HepG2 (cell line): ENCODE measurements at regions not wholly inside any gene's neighbourhood (a gene's known extent, or its start where the extent isn't known, plus 50 kb on each side); places are given as distances from the start of the nearest gene placed in this dataset.

Source experiments
- ATAC-seq: fragments of 200-7000 bp; cut with Tn5 transposase; 3 replicates; pipeline ENCODE4 v1.9.1; 2020; ENCODE audit warnings: mild to moderate bottlenecking, moderate library complexity
- BruUV-seq: library from RNA; stranded (reverse); fragments of 400-500 nt; replicated peaks from 2 replicates; lab custom pipeline; 2021; lab: Mats Ljungman, UMichigan
- CTCF ChIA-PET: fragments of 300-600 bp; formaldehyde crosslinking; extraction: SDS; loops from one replicate; lab custom pipeline; 2021; ENCODE audit warnings: low total read pairs, inconsistent platforms, low intra/inter-chr PET ratio; lab: Yijun Ruan, JAX
- POLR2A ChIA-PET: fragments of 350-600 bp; sonication (Branson Sonifier 250); formaldehyde crosslinking; loops from one replicate; lab custom pipeline; 2020; ENCODE audit warnings: antibody characterized with exemption, inconsistent platforms; lab: Yijun Ruan, JAX
- DNase-seq: peaks from one replicate; pipeline ENCODE4 v3.0.0-alpha.2; 2015; ENCODE audit warnings: low spot score
- FAIRE-seq: peaks from 3 replicates; lab custom pipeline; 2011; peaks lifted over from hg19 to GRCh38; lab: Jason Lieb, UNC
- H2AFZ ChIP-seq: one replicate; pipeline ENCODE4 v1.6.1; 2011; ENCODE audit warnings: low read length, inconsistent platforms
- H3K27ac ChIP-seq: fragments of 300-600 bp; 3 replicates; pipeline ENCODE4 v1.8.0; 2011; ENCODE audit warnings: mixed run types, mild to moderate bottlenecking, mixed read lengths, low read length, inconsistent platforms; ENCODE audit not compliant: insufficient read depth; ENCODE audit errors: extremely low read length
- H3K27me3 ChIP-seq, 2 experiments: fragments of 200-600 bp in 1 of 2; 2 replicates in 1 of 2; 3 replicates in 1 of 2; pipeline versions ENCODE4 v1.6.0 to v1.8.0; 2011; ENCODE audit warnings: low read length in 2 of 2, mild to moderate bottlenecking in 2 of 2, moderate library complexity in 2 of 2, inconsistent platforms in 1 of 2; ENCODE audit not compliant: insufficient read depth in 2 of 2, control insufficient read depth in 1 of 2
- H3K36me3 ChIP-seq, 2 experiments: fragments of 200-600 bp in 1 of 2; replicated peaks in 1 of 2; 2 replicates in 1 of 2; 3 replicates in 1 of 2; pipeline versions ENCODE4 v1.5.1 to v1.8.0; 2011; ENCODE audit warnings: low read length in 2 of 2, inconsistent platforms in 1 of 2; ENCODE audit not compliant: insufficient read depth in 2 of 2, control insufficient read depth in 1 of 2
- H3K4me1 ChIP-seq: 2 replicates; pipeline ENCODE4 v1.5.1; 2012; ENCODE audit warnings: low read length, inconsistent platforms; ENCODE audit not compliant: insufficient read depth
- H3K4me2 ChIP-seq: 2 replicates; pipeline ENCODE4 v1.6.0; 2011; ENCODE audit warnings: low read depth, low read length, inconsistent platforms
- H3K4me3 ChIP-seq, 3 experiments: fragments of 200-600 bp in 1 of 3; sonication (generic), shearing (Covaris generic) in 1 of 3; replicated peaks in 1 of 3; 2 replicates each; pipeline ENCODE4 v1.5.1; 2011 to 2016; ENCODE audit warnings: low read length in 3 of 3, inconsistent platforms in 2 of 3, low read depth in 2 of 3, mild to moderate bottlenecking in 2 of 3, control low read depth in 1 of 3, mixed read lengths in 1 of 3; ENCODE audit not compliant: insufficient read depth in 1 of 3
- H3K79me2 ChIP-seq: one replicate; pipeline ENCODE4 v1.6.1; 2011; ENCODE audit warnings: low read length, inconsistent platforms; ENCODE audit not compliant: insufficient read depth
- H3K9ac ChIP-seq: 2 replicates; pipeline ENCODE4 v1.6.0; 2011; ENCODE audit warnings: mild to moderate bottlenecking, low read depth, low read length, inconsistent platforms; ENCODE audit not compliant: insufficient read depth
- H3K9me3 ChIP-seq: 2 replicates; pipeline ENCODE4 v1.5.1; 2012; ENCODE audit warnings: mild to moderate bottlenecking, low read length
- H4K20me1 ChIP-seq: 2 replicates; pipeline ENCODE4 v1.6.0; 2011; ENCODE audit warnings: inconsistent platforms, mild to moderate bottlenecking, low read length, moderate library complexity; ENCODE audit not compliant: insufficient read depth
- ATF6 ChIP-seq: sonication (generic); formaldehyde crosslinking; conservative IDR thresholded peaks from 2 replicates; pipeline ENCODE4 v1.4.0; 2020; ENCODE audit warnings: missing genetic modification reagents
- CEBPB ChIP-seq: IDR thresholded peaks from 2 replicates; pipeline ENCODE4 v1.6.1; 2011; ENCODE audit warnings: low read depth, low read length, improper control_type of control experiment, borderline replicate concordance
- PAF1 ChIP-seq: IDR thresholded peaks from 2 replicates; pipeline ENCODE4 v1.6.1; 2016; ENCODE audit warnings: missing genetic modification reagents, missing compliant biosample characterization
- SMAD3 ChIP-seq: sonication (generic); formaldehyde crosslinking; IDR thresholded peaks from 2 replicates; pipeline ENCODE4 v1.4.0; 2020; ENCODE audit warnings: missing genetic modification reagents
- SNAPC2 ChIP-seq: sonication (generic); formaldehyde crosslinking; IDR thresholded peaks from 2 replicates; pipeline ENCODE4 v1.8.1; 2022; ENCODE audit warnings: mild to moderate bottlenecking, missing genetic modification reagents
- WGBS: methylation state at CpG from one replicate; pipeline ENCODE4 v1.1.6; 2017; ENCODE audit warnings: low lambda C conversion rate; 5-methylcytosine and 5-hydroxymethylcytosine counted together
- in situ Hi-C: cut with HindIII; loops from 2 replicates; pipeline ENCODE4 v1.10.0; 2017; ENCODE audit warnings: low pct_unique_long_range_greater_than_20kb; ENCODE audit not compliant: extremely low pct_ligation_motif_present
- intact Hi-C: fragments of 100-400 bp; cut with micrococcal nuclease; formaldehyde crosslinking; loops from one replicate; pipeline ENCODE4 v1.10.0; 2022; ENCODE audit not compliant: unreplicated experiment
- TF ChIP-seq, protein P1 (sequence below): sonication (generic); formaldehyde crosslinking; IDR thresholded peaks from 2 replicates; pipeline ENCODE4 v1.4.0; 2020; ENCODE audit warnings: missing genetic modification reagents

DNA sequence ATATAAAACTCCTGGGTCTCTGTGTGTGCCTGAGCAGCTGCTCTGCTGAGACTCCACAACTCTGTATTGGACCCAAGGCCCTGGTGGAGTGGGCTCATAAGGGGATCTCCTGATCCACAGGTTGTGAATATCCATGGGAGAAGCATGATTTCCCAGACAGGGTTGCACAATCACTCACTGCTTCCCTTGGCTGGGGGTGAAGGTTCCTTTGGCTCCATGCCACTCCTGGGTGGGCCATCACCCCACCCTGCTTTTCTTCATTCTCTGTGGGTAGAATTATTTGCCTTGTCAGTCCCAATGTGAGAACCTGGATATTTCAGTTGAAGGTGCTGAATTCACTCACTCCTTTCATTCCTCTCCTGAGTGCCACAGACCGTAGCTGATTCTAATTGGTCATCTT lies 205.2 kb upstream of the TMEM260 start:
- Histone ChIP-seq H3K36me3 (no peaks in the 10 kb centered on the region), H3K79me2 (no peaks in the 10 kb centered on the region), H3K4me3 (no peak overlapping the region), H3K9me3 (peaks cover 18% of the 10 kb centered on the region; the same call in 1 of the 2 replicates), H3K4me2 (no peak overlapping the region), H3K9ac (no peak overlapping the region), H3K27ac (no peak overlapping the region), H3K4me1 (no peaks in the 10 kb centered on the region), H3K27me3 (no peaks in the 10 kb centered on the region), H4K20me1 (no peaks in the 10 kb centered on the region), H2AFZ (no peak overlapping the region)
- ChIA-PET POLR2A (no interaction called here), CTCF (no interaction called here)
- BruUV-seq, result no TSS peak
- FAIRE-seq (no peak), ATAC-seq (no peak), DNase-seq (no peak)
- in situ Hi-C loops, result no loop called here
- WGBS, result 8% methylated on average over 1 of the region's 1 CpG
- TF ChIP-seq CEBPB (peak; percentile 50; the same call in 1 of the 2 replicates), ATF6 (CRISPR knock-in tag) (no peak)
- intact Hi-C loops, result no loop called here

GRCh38 chr14:56378046-56378445 lies 201.6 kb upstream of the TMEM260 start:
- BruUV-seq, result no TSS peak
- Histone ChIP-seq H3K4me1 (no peaks in the 10 kb centered on the region), H3K9me3 (0 out of 2 replicates have a peak, but pooled peaks cover 9% of the 10 kb centered on the region), H3K27me3 (no peaks in the 10 kb centered on the region), H3K4me3 (no peak overlapping the region), H3K36me3 (no peaks in the 10 kb centered on the region)
- DNase-seq, result no peak
- no peak for TF ChIP-seq SNAPC2 (CRISPR knock-in tag)
- no peak for TF ChIP-seq PAF1 (CRISPR knock-in tag)
- TF ChIP-seq SMAD3 (CRISPR knock-in tag), result no peak
- TF ChIP-seq, protein P1, sequence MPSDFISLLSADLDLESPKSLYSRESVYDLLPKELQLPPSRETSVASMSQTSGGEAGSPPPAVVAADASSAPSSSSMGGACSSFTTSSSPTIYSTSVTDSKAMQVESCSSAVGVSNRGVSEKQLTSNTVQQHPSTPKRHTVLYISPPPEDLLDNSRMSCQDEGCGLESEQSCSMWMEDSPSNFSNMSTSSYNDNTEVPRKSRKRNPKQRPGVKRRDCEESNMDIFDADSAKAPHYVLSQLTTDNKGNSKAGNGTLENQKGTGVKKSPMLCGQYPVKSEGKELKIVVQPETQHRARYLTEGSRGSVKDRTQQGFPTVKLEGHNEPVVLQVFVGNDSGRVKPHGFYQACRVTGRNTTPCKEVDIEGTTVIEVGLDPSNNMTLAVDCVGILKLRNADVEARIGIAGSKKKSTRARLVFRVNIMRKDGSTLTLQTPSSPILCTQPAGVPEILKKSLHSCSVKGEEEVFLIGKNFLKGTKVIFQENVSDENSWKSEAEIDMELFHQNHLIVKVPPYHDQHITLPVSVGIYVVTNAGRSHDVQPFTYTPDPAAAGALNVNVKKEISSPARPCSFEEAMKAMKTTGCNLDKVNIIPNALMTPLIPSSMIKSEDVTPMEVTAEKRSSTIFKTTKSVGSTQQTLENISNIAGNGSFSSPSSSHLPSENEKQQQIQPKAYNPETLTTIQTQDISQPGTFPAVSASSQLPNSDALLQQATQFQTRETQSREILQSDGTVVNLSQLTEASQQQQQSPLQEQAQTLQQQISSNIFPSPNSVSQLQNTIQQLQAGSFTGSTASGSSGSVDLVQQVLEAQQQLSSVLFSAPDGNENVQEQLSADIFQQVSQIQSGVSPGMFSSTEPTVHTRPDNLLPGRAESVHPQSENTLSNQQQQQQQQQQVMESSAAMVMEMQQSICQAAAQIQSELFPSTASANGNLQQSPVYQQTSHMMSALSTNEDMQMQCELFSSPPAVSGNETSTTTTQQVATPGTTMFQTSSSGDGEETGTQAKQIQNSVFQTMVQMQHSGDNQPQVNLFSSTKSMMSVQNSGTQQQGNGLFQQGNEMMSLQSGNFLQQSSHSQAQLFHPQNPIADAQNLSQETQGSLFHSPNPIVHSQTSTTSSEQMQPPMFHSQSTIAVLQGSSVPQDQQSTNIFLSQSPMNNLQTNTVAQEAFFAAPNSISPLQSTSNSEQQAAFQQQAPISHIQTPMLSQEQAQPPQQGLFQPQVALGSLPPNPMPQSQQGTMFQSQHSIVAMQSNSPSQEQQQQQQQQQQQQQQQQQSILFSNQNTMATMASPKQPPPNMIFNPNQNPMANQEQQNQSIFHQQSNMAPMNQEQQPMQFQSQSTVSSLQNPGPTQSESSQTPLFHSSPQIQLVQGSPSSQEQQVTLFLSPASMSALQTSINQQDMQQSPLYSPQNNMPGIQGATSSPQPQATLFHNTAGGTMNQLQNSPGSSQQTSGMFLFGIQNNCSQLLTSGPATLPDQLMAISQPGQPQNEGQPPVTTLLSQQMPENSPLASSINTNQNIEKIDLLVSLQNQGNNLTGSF (CRISPR knock-in tag), result no peak
- TF ChIP-seq, all 625 proteins: peak for 0
- no peak overlapping the region for H3K9ac ChIP-seq
- no peaks in the 10 kb centered on the region for H3K79me2 ChIP-seq
- WGBS, result 0% methylated on average over 4 of the region's 4 CpGs
- ATAC-seq (no peak), FAIRE-seq (no peak)
- in situ Hi-C loops (no loop called here), intact Hi-C loops (no loop called here)
- POLR2A ChIA-PET, result no interaction called here
- H3K4me2 ChIP-seq, result no peak overlapping the region
- no peak overlapping the region for H2AFZ ChIP-seq
- H3K27ac ChIP-seq, result no peak overlapping the region
- CTCF ChIA-PET, result no interaction called here
- H4K20me1 ChIP-seq, result no peaks in the 10 kb centered on the region
